GM13977 (cell line): ENCODE measurements at regions not wholly inside any gene's neighbourhood (a gene's known extent, or its start where the extent isn't known, plus 50 kb on each side); places are given as distances from the start of the nearest gene placed in this dataset.

Experiments used
- DNase-seq: peaks from one replicate; pipeline ENCODE4 v3.0.0; 2012; ENCODE audit warnings: low spot score
- CTCF ChIP-seq: IDR thresholded peaks from 2 replicates; pipeline ENCODE4 v1.5.1; 2012; ENCODE audit warnings: mild to moderate bottlenecking, control low read depth; ENCODE audit not compliant: insufficient read depth; ENCODE audit errors: extremely low read depth, missing control alignments
- in situ Hi-C: fragments of 300-500 bp; cut with MboI; formaldehyde crosslinking; loops from one replicate; pipeline ENCODE4 v1.12.0; 2022; ENCODE audit warnings: low sequenced_read_pairs, low pct_unique_long_range_greater_than_20kb, mixed read lengths, inconsistent platforms; ENCODE audit not compliant: unreplicated experiment

- no peak for TF ChIP-seq CTCF
- in situ Hi-C loops = no loop called here
- no peak for DNase-seq
These were observed 719.2 kb upstream of the ARRDC3 start for GRCh38 chr5:92102313-92102712.

- in situ Hi-C loops = no loop called here
- DNase-seq = no peak
- no peak for TF ChIP-seq CTCF
These were observed 709.1 kb upstream of the ARRDC3 start for GRCh38 chr5:92092239-92092638.

GRCh38 chr5:92086059-92086811 is 703.1 kb upstream of the ARRDC3 start:
- no peak for DNase-seq
- TF ChIP-seq CTCF = no peak
- in situ Hi-C loops = no loop called here

- in situ Hi-C loops = no loop called here
- TF ChIP-seq CTCF = no peak
- DNase-seq = no peak
These were observed 699.0 kb upstream of the ARRDC3 start for GRCh38 chr5:92081958-92082712.

GRCh38 chr5:92070786-92071185 is 687.7 kb upstream of the ARRDC3 start:
- no peak for TF ChIP-seq CTCF
- in situ Hi-C loops = no loop called here
- no peak for DNase-seq

GRCh38 chr5:92064993-92065392 is 681.9 kb upstream of the ARRDC3 start:
- TF ChIP-seq CTCF = no peak
- in situ Hi-C loops = no loop called here
- DNase-seq = no peak
